ENCODE measurements at regions not wholly inside any gene's neighbourhood (a gene's known extent, or its start where the extent isn't known, plus 50 kb on each side); places are given as distances from the start of the nearest gene placed in this dataset.

GRCh38 chr13:84630476-84630875, 748.2 kb upstream of the SLITRK1 start:
- TF ChIP-seq CTCF (IDR thresholded peaks at IDR 0.05; ENCODE audit: insufficient read depth, low read depth, low read length), result no peak
- no peak for TF ChIP-seq EZH2 (IDR thresholded peaks at IDR 0.05; ENCODE audit: insufficient read depth, low read length)

All from astrocyte (in vitro differentiated cells and primary cell).